Mesenchymal stem cell (in vitro differentiated cells and primary cell): ENCODE measurements at regions not wholly inside any gene's neighbourhood (a gene's known extent, or its start where the extent isn't known, plus 50 kb on each side); places are given as distances from the start of the nearest gene placed in this dataset.

Experiments
- DNase-seq: peaks from one replicate; pipeline ENCODE4 v3.0.0-alpha.2; 2013
- H2AFZ ChIP-seq: one replicate; pipeline ENCODE4 v1.6.1; 2013; ENCODE audit warnings: low read depth, mild to moderate bottlenecking, control low read depth, inconsistent platforms, low read length, moderate library complexity
- H2AK5ac ChIP-seq: 2 replicates; pipeline ENCODE4 v1.6.1; 2013; ENCODE audit warnings: low read length, moderate library complexity, mild to moderate bottlenecking, inconsistent platforms; ENCODE audit not compliant: severe bottlenecking
- H2BK120ac ChIP-seq: one replicate; pipeline ENCODE4 v1.6.1; 2013; ENCODE audit warnings: low read depth, mild to moderate bottlenecking, inconsistent platforms, low read length, moderate library complexity
- H2BK12ac ChIP-seq, 2 experiments: one replicate each; pipeline ENCODE4 v1.6.1; 2013; ENCODE audit warnings: inconsistent platforms in 2 of 2, low read length in 2 of 2, mild to moderate bottlenecking in 2 of 2, moderate library complexity in 2 of 2, control low read depth in 1 of 2
- H2BK15ac ChIP-seq: one replicate; pipeline ENCODE4 v1.6.1; 2013; ENCODE audit warnings: mild to moderate bottlenecking, low read depth, inconsistent platforms; ENCODE audit not compliant: poor library complexity, severe bottlenecking
- H2BK5ac ChIP-seq: 2 replicates; pipeline ENCODE4 v1.6.1; 2013; ENCODE audit warnings: low read depth, mild to moderate bottlenecking, low read length, control low read depth, inconsistent platforms; ENCODE audit not compliant: poor library complexity, severe bottlenecking
- H3K14ac ChIP-seq, 2 experiments: one replicate each; pipeline ENCODE4 v1.6.1; 2013; ENCODE audit warnings: inconsistent platforms in 2 of 2, low read length in 2 of 2, control low read depth in 1 of 2, mild to moderate bottlenecking in 1 of 2, moderate library complexity in 1 of 2
- H3K18ac ChIP-seq, 2 experiments: one replicate each; pipeline ENCODE4 v1.6.1; 2013; ENCODE audit warnings: inconsistent platforms in 2 of 2, low read length in 2 of 2, control low read depth in 1 of 2, low read depth in 1 of 2, mild to moderate bottlenecking in 1 of 2
- H3K23ac ChIP-seq, 2 experiments: one replicate each; pipeline ENCODE4 v1.6.1; 2013; ENCODE audit warnings: inconsistent platforms in 2 of 2, low read length in 2 of 2, mild to moderate bottlenecking in 2 of 2, moderate library complexity in 2 of 2, control low read depth in 1 of 2
- H3K27ac ChIP-seq: 2 replicates; pipeline ENCODE4 v1.5.1; 2013; ENCODE audit warnings: mild to moderate bottlenecking, moderate library complexity, low read length, control low read depth, inconsistent platforms; ENCODE audit not compliant: poor library complexity, severe bottlenecking
- H3K27me3 ChIP-seq, 2 experiments: 2 replicates each; pipeline versions ENCODE4 v1.6.1 to v1.7.0; 2013; ENCODE audit warnings: low read length in 2 of 2, mild to moderate bottlenecking in 2 of 2, moderate library complexity in 2 of 2, control low read depth in 1 of 2, inconsistent platforms in 1 of 2; ENCODE audit not compliant: control insufficient read depth in 1 of 2, insufficient read depth in 1 of 2
- H3K36me3 ChIP-seq, 2 experiments: 2 replicates each; pipeline versions ENCODE4 v1.6.1 to v1.7.0; 2013; ENCODE audit warnings: low read length in 2 of 2, control low read depth in 1 of 2, inconsistent platforms in 1 of 2, low read depth in 1 of 2, mild to moderate bottlenecking in 1 of 2; ENCODE audit not compliant: insufficient read depth in 2 of 2, control insufficient read depth in 1 of 2
- H3K4ac ChIP-seq, 2 experiments: one replicate each; pipeline ENCODE4 v1.6.1; 2013; ENCODE audit warnings: inconsistent platforms in 2 of 2, low read length in 2 of 2, mild to moderate bottlenecking in 2 of 2, moderate library complexity in 2 of 2, control low read depth in 1 of 2, low read depth in 1 of 2
- H3K4me1 ChIP-seq: 2 replicates; pipeline ENCODE4 v1.6.1; 2013; ENCODE audit warnings: low read depth, low read length, control low read depth; ENCODE audit not compliant: control insufficient read depth, insufficient read depth
- H3K4me2 ChIP-seq: 2 replicates; pipeline ENCODE4 v1.6.1; 2013; ENCODE audit warnings: low read length, mild to moderate bottlenecking, inconsistent platforms; ENCODE audit not compliant: poor library complexity, severe bottlenecking
- H3K4me3 ChIP-seq, 2 experiments: 2 replicates each; pipeline versions ENCODE4 v1.5.1 to v1.7.0; 2013; ENCODE audit warnings: low read length in 2 of 2, mild to moderate bottlenecking in 2 of 2, control low read depth in 1 of 2, low read depth in 1 of 2; ENCODE audit not compliant: insufficient read depth in 1 of 2
- H3K79me1 ChIP-seq: replicated peaks from 2 replicates; pipeline ENCODE4 v1.6.1; 2013; ENCODE audit warnings: mild to moderate bottlenecking, control low read depth, low read length, inconsistent platforms; ENCODE audit not compliant: poor library complexity, severe bottlenecking
- H3K9ac ChIP-seq: 2 replicates; pipeline ENCODE4 v1.7.0; 2013; ENCODE audit warnings: mild to moderate bottlenecking, low read length, moderate library complexity
- H3K9me3 ChIP-seq: 2 replicates; pipeline ENCODE4 v1.7.0; 2013; ENCODE audit warnings: mild to moderate bottlenecking, low read length; ENCODE audit not compliant: control insufficient read depth
- H4K8ac ChIP-seq: one replicate; pipeline ENCODE4 v1.6.1; 2013; ENCODE audit warnings: inconsistent platforms, mild to moderate bottlenecking, low read length, moderate library complexity
- H4K91ac ChIP-seq: one replicate; pipeline ENCODE4 v1.6.1; 2013; ENCODE audit warnings: mild to moderate bottlenecking, low read length, inconsistent platforms
- WGBS: methylation state at CpG from one replicate; pipeline ENCODE4 v1.1.7; 2013; ENCODE audit warnings: mixed read lengths; 5-methylcytosine and 5-hydroxymethylcytosine counted together

DNA sequence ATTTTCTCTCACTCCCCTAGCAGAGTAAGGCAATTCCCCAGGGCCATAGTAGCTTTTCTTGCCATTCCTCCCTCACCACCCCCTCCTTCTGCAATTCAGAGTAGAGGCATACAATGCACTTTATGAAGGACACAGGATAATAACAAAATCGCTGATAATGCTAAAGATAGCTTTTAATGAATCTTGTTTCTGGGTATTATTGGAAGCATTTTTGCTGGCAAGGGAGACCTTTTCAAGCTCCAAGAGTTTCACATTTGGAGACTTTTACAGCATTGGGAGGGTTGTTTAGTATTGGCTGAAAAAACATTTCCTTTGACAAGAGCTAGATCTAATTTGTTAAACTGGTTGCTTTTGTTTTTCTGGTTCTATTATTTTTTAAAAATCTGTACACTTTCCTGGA is 573.0 kb upstream of the C16orf82 start:
- Histone ChIP-seq H3K4me2 (no peak overlapping the region), H2BK5ac (no peak overlapping the region), H2AFZ (no peak overlapping the region), H4K8ac (no peak overlapping the region), H2AK5ac (no peak overlapping the region), H3K27me3 (no peaks in the 10 kb centered on the region), H2BK12ac (no peak overlapping the region), H3K79me1 (no peaks in the 10 kb centered on the region), H3K4ac (no peak overlapping the region), H3K36me3 (no peaks in the 10 kb centered on the region), H3K4me3 (no peak overlapping the region), H3K9me3 (no peaks in the 10 kb centered on the region), H4K91ac (no peak overlapping the region), H3K9ac (no peak overlapping the region), H3K14ac (no peak overlapping the region), H3K23ac (no peak overlapping the region), H2BK15ac (no peak overlapping the region), H3K4me1 (no peaks in the 10 kb centered on the region), H3K27ac (no peak overlapping the region), H2BK120ac (no peak overlapping the region), H3K18ac (no peak overlapping the region)
- 64% methylated on average over 1 of the region's 1 CpG for WGBS
- DNase-seq = no peak

DNA sequence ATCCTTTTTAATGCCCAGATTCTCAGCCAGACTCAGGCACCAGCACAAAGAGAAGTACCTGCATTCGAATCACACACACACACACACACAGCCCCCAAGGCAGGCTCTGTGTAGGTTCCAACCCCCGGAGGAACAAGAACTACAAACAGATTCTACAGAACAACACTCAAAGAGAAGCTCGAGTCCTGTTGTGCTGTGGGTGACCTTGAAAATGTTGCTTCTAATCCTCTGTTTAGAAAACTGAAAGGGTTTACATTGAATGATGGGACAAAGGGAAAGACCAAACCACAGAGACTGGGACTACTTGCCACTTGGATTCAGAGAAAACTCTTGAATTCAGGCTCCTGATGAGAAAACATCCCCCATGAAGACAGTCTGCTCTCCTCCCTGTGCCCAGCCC is 568.8 kb upstream of the C16orf82 start:
- Histone ChIP-seq H3K4ac (no peak overlapping the region), H3K4me2 (no peak overlapping the region), H3K79me1 (no peaks in the 10 kb centered on the region), H3K36me3 (no peaks in the 10 kb centered on the region), H3K27me3 (no peaks in the 10 kb centered on the region), H4K91ac (no peak overlapping the region), H3K14ac (no peak overlapping the region), H4K8ac (no peak overlapping the region), H2BK12ac (no peak overlapping the region), H3K23ac (no peak overlapping the region), H2AK5ac (no peak overlapping the region), H2BK120ac (no peak overlapping the region), H3K4me3 (no peak overlapping the region), H3K9ac (no peak overlapping the region), H2BK5ac (no peak overlapping the region), H3K4me1 (no peaks in the 10 kb centered on the region), H3K27ac (no peak overlapping the region), H3K18ac (no peak overlapping the region), H2AFZ (no peak overlapping the region), H3K9me3 (no peaks in the 10 kb centered on the region), H2BK15ac (no peak overlapping the region)
- WGBS = 28% methylated on average over 2 of the region's 3 CpGs
- no peak for DNase-seq

DNA sequence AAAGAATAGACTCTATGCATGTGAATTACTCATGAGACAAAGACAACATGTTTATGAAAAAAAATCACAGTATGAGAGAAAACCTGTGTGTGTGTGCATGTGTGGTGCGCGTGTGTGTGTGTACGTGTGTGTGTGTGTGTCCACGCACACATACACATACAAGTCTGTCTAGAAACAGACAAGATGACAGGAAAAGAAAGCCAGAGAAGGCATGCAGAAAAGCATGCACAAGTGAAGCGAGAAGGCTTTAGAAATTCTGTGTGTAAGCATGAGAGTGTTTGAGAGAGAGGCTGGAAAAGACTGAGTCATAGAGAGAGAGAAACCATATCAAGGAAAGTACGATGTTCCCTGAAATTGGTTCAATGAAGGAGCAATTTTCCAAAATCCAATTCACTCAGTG is 566.4 kb upstream of the C16orf82 start:
- no peak overlapping the region for H3K4ac ChIP-seq
- H2BK15ac ChIP-seq = no peak overlapping the region
- H3K14ac ChIP-seq = no peak overlapping the region
- H3K27ac ChIP-seq = no peak overlapping the region
- no peak overlapping the region for H2AFZ ChIP-seq
- no peak overlapping the region for H4K8ac ChIP-seq
- WGBS = 60% methylated on average over 1 of the region's 6 CpGs
- H2BK120ac ChIP-seq = no peak overlapping the region
- H2BK12ac ChIP-seq = no peak overlapping the region
- no peaks in the 10 kb centered on the region for H3K36me3 ChIP-seq
- H3K4me2 ChIP-seq = no peak overlapping the region
- no peaks in the 10 kb centered on the region for H3K4me1 ChIP-seq
- H3K4me3 ChIP-seq = no peak overlapping the region
- H3K27me3 ChIP-seq = no peaks in the 10 kb centered on the region
- H3K9me3 ChIP-seq = no peaks in the 10 kb centered on the region
- no peak overlapping the region for H3K9ac ChIP-seq
- peak overlapping the region; percentile 20 for H4K91ac ChIP-seq
- no peak for DNase-seq
- H3K79me1 ChIP-seq = no peaks in the 10 kb centered on the region
- H2AK5ac ChIP-seq = no peak overlapping the region
- no peak overlapping the region for H2BK5ac ChIP-seq
- H3K18ac ChIP-seq = no peak overlapping the region
- no peak overlapping the region for H3K23ac ChIP-seq

DNA sequence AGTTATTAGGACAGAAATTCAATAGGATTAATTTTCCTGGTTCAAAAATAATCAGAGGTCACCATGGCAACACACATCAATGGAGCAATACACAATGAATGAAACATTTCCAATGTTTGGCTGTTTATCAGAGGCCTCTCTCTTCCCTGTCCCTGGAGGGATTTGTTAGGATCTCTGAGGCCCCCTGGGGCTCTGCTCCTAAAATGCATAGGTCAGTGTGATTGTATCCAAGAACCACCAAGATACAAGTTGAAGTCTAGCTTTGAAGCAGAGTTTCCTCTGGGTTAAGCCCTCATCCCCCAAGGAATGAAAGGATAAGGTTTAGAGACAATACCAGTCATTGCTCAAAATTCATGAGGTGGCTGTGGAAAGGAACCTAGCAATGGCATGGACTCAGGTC is 561.2 kb upstream of the C16orf82 start:
- H3K14ac ChIP-seq = no peak overlapping the region
- H4K8ac ChIP-seq = no peak overlapping the region
- H3K4me3 ChIP-seq = no peak overlapping the region
- no peak for DNase-seq
- H2BK5ac ChIP-seq = no peak overlapping the region
- H3K4me1 ChIP-seq = no peaks in the 10 kb centered on the region
- no peak overlapping the region for H3K18ac ChIP-seq
- H2BK15ac ChIP-seq = no peak overlapping the region
- no peak overlapping the region for H3K4me2 ChIP-seq
- H2AFZ ChIP-seq = no peak overlapping the region
- H3K4ac ChIP-seq = no peak overlapping the region
- no peak overlapping the region for H3K9ac ChIP-seq
- H4K91ac ChIP-seq = no peak overlapping the region
- no peak overlapping the region for H2AK5ac ChIP-seq
- no peak overlapping the region for H3K27ac ChIP-seq
- no peak overlapping the region for H3K23ac ChIP-seq
- no peaks in the 10 kb centered on the region for H3K9me3 ChIP-seq
- H3K36me3 ChIP-seq = no peaks in the 10 kb centered on the region
- H3K27me3 ChIP-seq = no peaks in the 10 kb centered on the region
- no peak overlapping the region for H2BK12ac ChIP-seq
- H2BK120ac ChIP-seq = no peak overlapping the region
- H3K79me1 ChIP-seq = no peaks in the 10 kb centered on the region
